GM18909 (cell line): ENCODE measurements at regions not wholly inside any gene's neighbourhood (a gene's known extent, or its start where the extent isn't known, plus 50 kb on each side); places are given as distances from the start of the nearest gene placed in this dataset.

Source experiments
- ATAC-seq: cut with Tn5 transposase; IDR thresholded peaks from one replicate; pipeline ENCODE4 v1.9.1; 2021; ENCODE audit warnings: mild to moderate bottlenecking; ENCODE audit not compliant: unreplicated experiment, poor library complexity

- ATAC-seq, result no peak
Measured at GRCh38 chr3:110752307-110752706, 319.3 kb upstream of the NECTIN3 start.

GRCh38 chr3:110753516-110753915, 318.1 kb upstream of the NECTIN3 start:
- ATAC-seq, result no peak

- no peak for ATAC-seq
Measured at GRCh38 chr3:110754212-110754916, 317.3 kb upstream of the NECTIN3 start.

GRCh38 chr3:110755345-110755744, 316.3 kb upstream of the NECTIN3 start:
- no peak for ATAC-seq

- no peak for ATAC-seq
Measured at GRCh38 chr3:110756705-110757104, 314.9 kb upstream of the NECTIN3 start.

GRCh38 chr3:110758208-110758607, 313.4 kb upstream of the NECTIN3 start:
- no peak for ATAC-seq

GRCh38 chr3:110767156-110767555, 304.5 kb upstream of the NECTIN3 start:
- ATAC-seq, result no peak

- no peak for ATAC-seq
Measured at GRCh38 chr3:110767838-110768237, 303.8 kb upstream of the NECTIN3 start.

- no peak for ATAC-seq
Measured at GRCh38 chr3:110773413-110773954, 298.1 kb upstream of the NECTIN3 start.

GRCh38 chr3:110774496-110775265, 296.9 kb upstream of the NECTIN3 start:
- ATAC-seq, result no peak

- ATAC-seq, result no peak
Measured at GRCh38 chr3:110779581-110779980, 292.0 kb upstream of the NECTIN3 start.

- ATAC-seq, result no peak
Measured at GRCh38 chr3:110783541-110783940, 288.1 kb upstream of the NECTIN3 start.

GRCh38 chr3:110788794-110789193, 282.8 kb upstream of the NECTIN3 start:
- ATAC-seq, result no peak

- ATAC-seq, result no peak
Measured at GRCh38 chr3:110789315-110789714, 282.3 kb upstream of the NECTIN3 start.

- no peak for ATAC-seq
Measured at GRCh38 chr3:110790631-110791030, 281.0 kb upstream of the NECTIN3 start.

- ATAC-seq, result no peak
Measured at GRCh38 chr3:110791995-110792686, 279.5 kb upstream of the NECTIN3 start.

- no peak for ATAC-seq
Measured at GRCh38 chr3:110793611-110794010, 278.0 kb upstream of the NECTIN3 start.

GRCh38 chr3:110795163-110795562, 276.5 kb upstream of the NECTIN3 start:
- ATAC-seq, result no peak

GRCh38 chr3:110799271-110799670, 272.3 kb upstream of the NECTIN3 start:
- ATAC-seq, result no peak

GRCh38 chr3:110804856-110805255, 266.8 kb upstream of the NECTIN3 start:
- ATAC-seq, result no peak

GRCh38 chr3:110806924-110807323, 264.7 kb upstream of the NECTIN3 start:
- no peak for ATAC-seq
